NT2/D1 (cell line): ENCODE measurements at regions not wholly inside any gene's neighbourhood (a gene's known extent, or its start where the extent isn't known, plus 50 kb on each side); places are given as distances from the start of the nearest gene placed in this dataset.

Source experiments
- SUZ12 ChIP-seq: IDR thresholded peaks from 2 replicates; pipeline ENCODE4 v1.6.1; 2011; ENCODE audit not compliant: insufficient read length, insufficient read depth; ENCODE audit errors: extremely low read depth
- YY1 ChIP-seq: IDR thresholded peaks from 2 replicates; pipeline ENCODE4 v1.6.1; 2011; ENCODE audit not compliant: insufficient read length, insufficient read depth

DNA sequence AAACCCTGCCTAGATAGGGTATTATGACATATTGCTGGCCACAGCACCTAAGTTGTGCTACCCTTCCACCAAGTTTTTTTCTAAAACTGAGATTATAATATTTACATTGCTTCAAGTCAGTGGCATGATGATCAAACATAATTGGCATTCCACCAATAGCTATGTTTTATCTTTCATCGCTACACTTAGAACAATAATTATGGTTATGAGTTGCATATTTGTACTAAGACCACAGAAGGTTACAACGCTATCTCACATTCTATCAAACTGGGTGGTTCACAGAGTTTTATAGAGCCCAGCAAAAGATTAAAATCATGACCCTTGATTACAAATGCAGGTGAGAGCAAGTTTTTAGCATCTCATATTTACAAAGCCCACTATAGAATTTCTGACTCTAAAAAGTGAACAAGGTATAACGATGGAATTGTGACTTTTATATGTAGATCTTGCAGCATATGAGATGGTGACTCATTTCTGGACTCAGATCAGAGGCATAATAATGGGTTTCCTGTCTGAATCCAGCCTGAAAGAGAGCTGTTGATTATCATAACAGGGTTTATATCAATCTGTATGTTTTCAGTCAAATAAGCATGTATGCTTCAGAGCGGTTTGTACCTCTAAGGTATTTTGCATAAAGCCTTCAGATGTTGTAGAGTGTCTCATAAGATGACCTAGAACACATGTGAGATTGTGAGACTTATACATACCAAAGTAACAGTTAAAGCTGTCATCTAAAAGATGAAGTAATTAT is 847.2 kb upstream of the TSPY4 start:
- TF ChIP-seq YY1 (no peak), SUZ12 (no peak)
